ENCODE measurements at regions not wholly inside any gene's neighbourhood (a gene's known extent, or its start where the extent isn't known, plus 50 kb on each side); places are given as distances from the start of the nearest gene placed in this dataset.
A peak's percentile ranks its signal among the peaks of the same experiment; 100 is the strongest.

DNA sequence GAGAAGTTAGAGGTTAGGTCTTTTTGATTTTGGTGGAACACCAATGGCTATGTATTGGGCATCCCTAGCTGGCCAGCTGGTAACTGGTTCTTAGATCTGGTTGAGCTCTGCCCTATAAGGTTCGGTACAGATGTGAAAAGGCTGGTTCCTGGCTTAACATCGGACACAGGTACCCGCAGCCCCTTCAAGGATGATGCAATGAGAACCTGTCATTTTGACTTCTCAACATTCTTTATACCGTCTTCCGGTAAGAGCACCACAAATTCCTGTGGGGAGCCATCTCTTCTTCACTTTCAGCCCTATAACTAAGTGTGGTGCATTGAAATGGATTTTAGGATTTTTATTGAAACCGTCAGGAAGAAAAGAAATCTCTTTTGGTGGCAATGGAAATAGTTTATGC lies 222.8 kb downstream of the ADAMTS9 start:
- no peak for DNase-seq

DNA sequence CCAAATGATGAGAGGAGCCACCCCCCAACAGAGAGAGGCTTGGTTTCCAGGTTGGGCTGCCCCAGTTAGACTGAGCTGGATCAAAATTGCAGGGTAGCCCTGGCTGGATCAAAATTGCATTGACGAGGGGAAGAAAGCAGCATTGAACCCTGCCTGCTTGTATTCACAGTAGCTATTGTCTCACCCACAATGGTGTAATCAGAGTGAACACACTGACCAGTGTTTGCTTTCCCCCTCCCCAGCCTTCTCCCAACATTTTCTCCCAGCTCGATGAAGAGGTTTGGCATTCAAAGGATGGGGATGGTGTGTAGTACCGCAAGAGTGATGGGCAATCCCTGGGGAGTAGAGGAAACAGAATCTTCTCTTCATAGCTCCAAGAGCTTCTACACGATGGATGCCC lies 223.8 kb downstream of the ADAMTS9 start:
- no peak for DNase-seq

DNA sequence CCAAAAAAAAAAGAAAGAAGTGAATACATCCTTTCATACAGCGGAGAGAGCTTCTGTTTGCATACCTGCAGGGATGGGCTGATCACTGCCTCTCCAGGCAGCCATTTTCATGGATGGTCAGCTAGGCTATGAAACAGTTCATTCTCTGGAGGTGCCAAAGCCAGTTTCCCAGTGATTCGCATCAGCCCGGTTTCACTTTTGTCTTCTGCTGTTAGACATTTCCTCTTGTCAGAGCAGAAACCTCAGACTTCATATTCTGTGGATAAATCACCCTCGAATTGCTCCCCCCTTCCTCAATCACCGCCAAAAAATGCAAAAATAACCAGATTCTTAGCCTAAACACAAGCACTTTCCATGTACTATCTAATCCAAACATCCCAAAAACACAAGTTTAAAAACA lies 225.6 kb downstream of the ADAMTS9 start:
- DNase-seq: no peak

DNA sequence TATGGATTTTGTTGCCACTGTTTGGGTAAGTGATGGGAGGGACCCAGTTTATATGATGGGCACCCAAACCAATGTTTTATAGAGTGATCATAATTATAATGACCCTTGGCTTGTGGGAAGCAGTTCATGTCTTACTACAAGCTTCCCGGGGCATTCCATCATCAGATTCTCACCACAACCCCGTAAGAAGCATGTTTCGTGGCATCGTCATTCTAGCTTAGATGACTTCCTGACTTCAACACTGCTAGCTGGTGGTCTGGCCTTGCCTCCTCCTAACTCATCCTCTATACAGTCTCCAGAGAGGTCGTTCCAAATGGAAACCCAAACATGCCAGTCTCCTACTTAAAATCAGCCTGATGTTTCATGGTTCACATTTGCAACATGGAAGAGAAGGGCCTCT lies 226.9 kb downstream of the ADAMTS9 start:
- DNase-seq: no peak

DNA sequence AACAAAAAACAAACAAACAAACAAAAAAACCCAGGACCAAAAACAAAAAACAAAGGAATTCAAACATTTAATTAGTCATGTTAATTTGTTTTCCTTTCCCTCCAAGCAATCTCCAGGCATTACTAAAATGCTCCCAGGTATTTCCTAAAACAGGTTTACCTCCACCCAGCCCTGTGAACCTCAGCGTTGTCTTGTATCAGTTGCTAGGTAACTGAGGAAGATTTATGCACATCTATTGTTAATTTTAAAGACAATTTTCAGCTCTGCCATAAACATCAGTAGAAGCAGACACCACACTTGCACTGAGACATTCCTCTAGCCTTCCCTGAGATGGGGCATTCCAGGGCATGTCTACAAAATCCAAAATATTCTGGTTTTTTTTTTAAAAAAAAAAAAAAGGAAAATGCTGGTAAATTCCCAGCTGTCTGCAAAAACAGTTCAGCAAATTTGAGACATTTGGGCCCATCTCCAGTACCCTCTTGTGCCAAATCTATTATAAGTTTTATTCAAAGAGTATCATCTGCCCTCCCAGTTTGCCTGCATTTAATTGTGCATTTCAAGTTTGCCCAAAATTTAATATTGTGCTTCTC lies 227.6 kb downstream of the ADAMTS9 start:
- no peak for DNase-seq

DNA sequence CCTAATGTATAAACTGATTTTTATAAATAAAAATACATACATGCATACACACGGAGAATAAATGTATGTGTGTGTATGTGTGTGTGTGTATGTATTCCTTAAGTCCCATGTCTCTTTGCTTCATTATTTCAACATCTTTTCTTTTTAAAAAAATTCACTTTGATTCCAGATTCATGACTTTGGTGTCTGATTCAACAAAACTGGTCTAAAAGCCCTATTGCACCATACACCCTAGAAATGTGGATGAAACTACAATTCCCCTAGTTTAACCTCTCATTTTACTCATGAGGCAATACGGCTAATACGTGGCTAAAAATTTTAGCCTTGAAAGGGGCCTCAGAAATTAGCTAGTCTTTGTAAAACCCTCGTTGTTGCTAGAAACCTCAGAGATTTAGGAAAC lies 228.1 kb downstream of the ADAMTS9 start:
- DNase-seq: no peak

DNA sequence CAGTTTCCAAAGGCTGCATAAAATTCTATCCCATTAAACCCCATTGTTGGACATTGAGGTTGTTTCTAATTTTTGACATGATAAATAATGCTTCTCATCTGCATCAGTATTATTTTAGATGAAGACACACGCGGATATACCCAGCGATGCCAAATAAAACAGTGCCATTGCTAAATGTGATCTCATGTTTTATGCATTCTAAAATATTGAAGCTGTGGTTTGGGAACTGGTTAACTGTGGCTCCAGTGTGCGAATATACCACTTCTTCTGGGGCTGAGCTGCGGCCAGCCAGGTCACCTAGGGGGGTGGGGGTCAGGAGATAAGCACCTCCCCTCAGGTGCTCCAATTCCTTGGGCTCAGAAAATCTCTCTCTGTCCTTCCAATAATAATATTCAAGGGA lies 230.0 kb downstream of the ADAMTS9 start:
- no peak for DNase-seq

DNA sequence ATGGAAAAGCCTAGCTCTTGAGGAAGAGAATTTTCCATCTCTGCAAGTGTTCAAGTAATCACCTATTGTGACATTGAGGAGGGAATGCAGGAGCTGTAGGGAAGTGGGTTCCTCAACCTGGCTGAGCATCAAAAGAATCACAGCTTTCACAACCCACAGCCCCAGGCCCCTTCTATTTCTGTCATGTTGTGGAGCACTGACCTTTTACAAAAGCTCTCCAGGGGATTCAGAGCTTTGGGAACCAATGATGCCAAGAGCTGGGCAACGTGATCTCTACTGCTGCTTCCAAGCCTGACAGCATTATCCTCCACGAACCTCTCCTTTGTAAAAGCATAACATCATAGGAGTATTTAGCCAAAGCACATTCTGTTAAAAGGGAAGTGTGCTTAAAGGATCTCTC lies 231.1 kb downstream of the ADAMTS9 start:
- no peak for DNase-seq

DNA sequence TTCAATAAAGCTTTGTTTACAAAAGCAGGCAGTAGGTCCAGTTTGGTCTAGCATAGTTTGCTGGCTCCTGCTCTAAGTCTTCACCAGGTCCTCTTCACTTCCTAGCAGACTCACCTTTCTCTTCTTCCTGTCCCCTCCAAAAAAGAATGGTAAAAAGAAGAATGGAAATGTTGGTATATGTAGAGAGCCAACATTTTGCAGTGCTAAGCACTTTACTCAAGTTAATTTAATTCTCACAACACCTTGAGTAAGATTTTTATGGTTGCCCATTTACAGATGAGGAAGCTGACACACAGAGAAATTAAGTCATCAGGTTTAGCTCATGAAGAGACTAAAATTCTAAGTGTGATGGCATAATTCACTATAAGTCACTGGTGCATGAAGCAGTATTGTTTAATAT lies 230.1 kb upstream of the PRICKLE2 start:
- DNase-seq: no peak

DNA sequence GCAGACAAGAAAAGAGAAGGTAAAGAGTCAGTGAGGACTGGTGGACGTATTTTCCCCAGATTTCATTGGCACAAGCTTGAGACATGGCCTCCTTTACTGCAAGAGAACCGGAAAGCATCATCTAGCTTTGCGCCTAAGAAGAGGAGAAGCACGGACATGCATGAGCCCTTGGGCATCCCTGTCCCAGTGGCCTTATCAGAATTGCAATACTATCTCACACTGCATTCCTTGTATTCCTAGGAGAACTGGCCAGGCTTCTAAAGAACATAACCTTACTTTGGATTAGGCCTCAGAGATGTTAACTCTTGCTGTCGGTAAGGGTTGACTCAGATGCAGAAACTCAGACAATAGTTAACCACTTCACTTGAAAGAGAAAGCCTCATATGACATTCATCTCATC lies 229.5 kb upstream of the PRICKLE2 start:
- DNase-seq: no peak

DNA sequence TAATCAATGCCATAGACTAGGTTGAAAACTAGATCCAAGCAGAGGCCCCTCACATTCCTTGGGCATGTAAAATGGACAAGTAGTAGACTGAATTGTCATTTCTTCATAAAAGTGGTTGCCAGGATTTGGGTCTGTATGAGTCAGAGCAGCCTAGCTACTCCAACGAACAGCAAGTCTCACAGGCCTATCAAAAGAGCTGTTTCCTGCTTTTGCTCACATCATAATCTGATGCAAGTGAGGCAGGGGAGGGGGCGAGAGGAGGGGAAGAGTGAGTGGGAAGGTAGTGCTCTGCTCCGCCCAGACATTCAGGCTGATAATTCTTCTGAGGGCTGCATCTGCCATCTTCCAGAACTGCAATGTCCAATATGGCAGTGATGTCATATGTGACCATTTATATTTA lies 228.9 kb upstream of the PRICKLE2 start:
- DNase-seq: no peak

DNA sequence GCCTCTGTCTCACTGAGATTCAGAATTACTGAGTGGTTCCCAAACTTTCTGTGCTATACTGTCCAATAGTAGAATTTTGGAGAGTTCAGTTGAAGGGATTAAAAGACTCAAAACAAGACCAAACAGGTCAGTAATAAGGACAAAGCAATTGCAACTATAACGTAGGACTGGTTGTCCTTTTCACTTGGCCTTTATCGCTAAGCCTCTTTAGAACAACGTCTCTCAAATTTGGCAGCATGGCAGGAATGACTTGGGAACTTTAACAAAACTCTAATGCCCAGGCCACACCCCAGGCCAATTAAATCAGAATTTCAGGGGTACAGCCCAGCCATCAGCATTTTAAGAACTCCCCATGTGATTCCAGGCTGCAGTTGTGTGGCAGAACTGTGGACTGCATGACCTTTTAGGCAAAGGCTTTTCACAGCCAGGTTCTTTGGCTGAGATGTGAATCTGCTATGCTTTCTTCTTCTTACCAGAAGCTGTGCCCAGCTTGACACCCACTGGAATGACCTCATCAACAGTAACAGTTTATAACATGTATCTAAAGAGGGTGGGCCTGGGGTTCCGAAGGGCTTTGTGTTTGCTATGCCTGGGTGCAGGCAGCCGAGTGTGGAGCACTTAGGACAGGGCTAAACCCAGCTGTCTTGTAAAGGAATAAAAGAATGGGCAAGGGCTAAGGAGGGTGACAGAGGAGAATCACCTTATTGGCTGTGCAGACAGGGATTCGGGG lies 226.2 kb upstream of the PRICKLE2 start:
- no peak for DNase-seq

DNA sequence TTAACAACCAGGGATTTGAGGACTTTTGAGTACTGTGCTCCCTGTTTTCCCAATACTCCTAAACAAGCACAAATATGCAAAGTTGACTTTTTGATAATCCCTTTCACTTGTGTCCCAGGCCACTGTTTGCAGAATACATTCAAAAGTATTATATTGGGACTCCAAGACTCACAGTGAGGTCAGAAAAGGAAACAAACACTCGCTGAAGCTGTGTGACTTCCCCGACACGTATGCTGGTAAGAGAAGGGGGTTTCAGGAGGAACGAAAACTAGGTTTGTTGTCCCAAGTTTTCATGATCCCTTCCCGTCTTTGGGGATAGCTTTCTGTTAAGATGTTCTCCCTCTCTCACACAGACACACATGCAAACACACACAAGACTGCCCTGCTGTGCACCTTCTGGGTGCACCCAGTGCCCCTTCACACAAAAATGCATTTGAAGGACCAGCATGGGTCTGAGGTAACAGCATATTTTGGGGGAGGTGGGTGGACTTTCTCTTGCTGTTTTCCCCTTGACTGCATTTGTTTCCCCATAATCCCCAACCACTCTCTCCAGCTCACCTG lies 225.2 kb upstream of the PRICKLE2 start:
- no peak for DNase-seq

DNA sequence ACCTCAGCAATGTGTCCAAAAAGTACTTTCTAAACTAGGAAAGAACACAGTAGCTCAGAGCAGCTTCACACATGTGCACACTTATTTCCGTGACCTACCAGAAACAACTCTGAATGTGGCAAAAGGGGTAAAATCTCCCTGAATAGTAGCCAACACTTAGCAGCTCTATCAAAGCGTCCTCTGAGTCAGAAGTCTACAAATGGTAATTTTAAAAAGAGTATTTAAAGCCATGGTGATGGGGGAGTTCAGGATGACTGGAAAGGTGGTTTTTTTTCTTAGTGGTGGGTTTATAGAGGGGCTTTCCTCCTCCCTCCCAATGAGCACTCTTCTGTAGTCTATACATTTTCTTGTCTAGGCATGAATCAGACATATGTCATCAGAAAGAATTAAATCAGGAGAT lies 223.8 kb upstream of the PRICKLE2 start:
- no peak for DNase-seq

DNA sequence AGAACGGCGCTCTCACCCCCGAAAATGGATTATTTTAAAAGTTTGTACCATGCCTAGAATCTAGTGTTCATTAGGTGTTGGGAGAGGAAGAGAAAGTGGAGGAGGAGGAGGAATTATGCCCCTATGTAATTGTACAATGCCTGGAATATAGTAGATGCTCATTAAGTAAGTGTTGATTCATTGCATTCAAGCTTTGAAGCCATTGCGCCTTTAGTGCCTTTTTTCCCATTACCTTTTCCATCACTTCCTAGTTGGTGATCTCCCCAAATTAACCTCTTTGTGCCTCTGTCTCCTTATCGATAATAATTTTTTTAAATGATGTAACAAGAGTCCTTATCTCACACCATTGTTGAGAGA lies 220.7 kb upstream of the PRICKLE2 start:
- no peak for DNase-seq

DNA sequence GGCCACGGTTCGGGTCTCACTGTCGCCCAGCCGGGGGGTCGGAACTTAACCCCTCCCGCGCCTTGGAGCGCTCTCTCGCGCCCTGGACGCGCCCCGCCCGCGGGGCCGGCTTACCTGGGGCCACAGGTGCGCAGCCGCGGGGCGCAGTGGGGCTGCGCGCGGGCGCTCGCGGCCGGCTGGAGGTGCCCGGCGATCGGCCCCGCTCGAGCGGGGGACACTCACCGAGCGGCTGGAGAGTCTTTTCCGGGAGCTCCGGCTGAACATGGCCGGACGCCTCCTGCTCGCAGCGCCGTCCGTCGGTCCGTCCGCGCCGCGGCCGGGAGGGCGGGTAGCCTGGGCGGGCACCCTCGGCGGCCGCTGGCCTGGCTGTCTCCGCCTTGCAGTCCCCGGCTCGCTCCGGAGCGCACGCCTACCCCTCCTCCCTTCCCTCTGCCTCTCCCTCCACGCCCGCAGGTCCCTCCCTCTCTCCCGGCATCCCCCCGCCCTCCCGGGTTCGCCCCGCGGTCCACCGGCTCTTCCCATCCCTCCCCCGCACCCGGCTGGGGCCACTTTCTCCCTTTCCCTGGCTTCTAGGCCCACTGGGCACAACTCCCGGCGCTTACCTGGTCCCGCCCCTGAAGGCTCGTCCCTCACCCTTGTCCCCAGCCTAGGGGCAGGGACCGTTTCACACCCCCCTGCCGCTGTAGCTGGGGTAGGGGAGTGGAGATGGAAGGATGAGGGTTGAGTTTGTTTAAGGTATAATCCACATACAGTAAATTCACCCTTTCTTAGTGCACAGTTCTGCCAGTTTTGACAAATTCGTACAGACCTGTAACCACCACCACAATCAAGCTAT lies 220.1 kb upstream of the PRICKLE2 start:
- peak; percentile 20 for DNase-seq

DNA sequence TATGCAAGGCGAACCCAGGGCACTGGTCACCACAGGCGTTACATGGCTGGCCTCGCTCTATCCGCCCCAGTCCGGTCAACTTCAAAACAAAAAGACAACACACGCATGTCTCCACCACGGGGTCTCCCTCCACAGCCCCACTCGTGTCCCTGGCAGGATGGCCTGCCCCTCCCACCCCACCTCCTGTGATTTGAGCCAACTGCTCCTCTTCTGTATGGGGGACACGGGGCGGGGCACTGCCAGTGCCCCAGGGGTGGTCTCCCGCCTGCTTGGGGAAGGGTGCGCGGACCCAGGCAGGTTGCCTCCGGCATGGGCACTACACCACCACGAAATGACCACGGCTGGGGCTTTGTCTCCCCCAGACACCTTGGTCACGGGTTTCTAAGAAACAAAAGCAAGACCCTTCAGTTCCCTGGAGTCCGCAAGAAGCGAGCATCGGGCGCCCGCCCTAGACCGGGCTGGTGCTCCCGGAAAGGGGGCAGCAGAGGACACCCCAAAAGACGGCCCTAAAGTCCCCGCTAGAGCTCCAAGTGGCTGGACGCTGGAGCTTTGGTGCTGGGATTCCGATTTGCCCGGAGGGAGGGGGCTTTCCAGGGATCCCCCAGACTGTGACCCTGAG lies 219.3 kb upstream of the PRICKLE2 start:
- DNase-seq: no peak

DNA sequence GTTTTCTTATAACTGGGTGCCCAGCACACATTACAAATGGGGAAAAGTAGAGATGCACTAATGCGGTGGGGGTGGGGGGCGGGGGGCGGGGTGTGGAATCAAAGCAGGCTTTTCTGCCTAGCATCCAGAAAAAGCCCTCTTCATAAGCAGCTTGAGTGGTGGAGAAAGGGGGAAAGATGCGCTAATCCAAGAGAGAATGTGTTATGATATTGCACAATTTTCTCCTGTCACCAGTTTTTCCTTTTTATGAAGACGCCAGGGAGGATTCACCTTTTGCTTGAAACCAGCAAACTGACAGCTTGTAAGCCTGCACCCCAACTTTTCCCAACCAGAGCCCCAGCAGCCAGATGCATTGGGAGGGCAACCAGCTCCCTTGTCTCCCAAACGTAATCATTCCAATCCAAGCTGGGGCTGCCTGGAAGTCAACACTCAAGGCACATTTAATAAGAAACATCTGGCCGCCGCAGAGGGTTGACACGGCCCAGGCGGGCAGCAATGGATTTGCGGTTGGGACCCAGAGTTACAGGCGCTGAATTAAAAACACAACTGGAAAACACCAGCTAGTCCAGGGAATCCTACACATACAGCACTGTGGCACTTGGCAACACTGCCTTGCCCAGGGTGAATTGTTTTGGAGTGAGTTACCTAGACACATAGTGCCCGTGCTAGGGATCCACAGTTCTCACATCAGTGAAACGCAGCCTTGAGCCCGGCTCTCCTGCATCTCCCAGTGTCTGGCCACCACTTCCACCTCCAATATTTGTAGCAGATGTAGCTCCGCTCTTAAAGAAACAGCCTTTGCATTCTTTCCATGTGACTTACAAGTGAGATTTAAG lies 218.5 kb upstream of the PRICKLE2 start:
- no peak for DNase-seq

DNA sequence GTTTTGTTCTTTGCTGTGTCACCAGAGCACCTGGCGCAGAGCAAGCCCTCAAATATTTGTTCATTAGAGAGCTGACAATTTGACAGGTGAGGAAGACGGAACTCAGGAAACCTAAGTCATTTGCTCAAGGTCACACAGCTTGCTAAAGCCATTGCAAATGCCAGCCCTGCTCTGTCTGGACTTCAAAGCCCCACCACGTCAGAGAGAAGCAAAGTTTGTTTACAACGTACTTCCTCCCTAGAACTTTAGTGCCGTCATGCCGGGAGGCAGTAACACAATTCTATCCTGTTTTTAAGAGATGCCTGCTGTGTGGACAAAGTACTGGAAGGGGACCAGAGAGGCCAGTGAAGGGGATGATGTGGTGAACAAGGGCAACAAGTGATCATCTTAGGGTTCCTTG lies 216.6 kb upstream of the PRICKLE2 start:
- DNase-seq: no peak

DNA sequence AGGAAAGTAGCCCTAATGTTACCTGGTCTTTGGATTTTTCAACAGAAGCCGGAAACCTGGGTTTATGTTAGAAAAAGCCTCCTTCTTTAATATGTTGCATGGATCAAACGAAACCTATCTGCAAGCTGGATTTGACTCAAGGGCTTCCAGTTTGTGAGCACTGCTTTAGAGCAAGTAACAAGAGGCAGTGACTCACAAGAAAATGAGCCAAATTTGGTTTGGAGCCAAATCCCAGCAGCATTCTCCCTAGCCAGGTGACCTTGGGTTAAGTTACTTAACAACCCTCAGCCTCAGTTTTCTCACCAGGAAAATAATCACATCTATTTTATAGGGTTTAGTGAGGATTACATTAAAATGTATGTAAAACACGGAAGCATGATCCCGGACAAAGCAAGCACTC lies 215.2 kb upstream of the PRICKLE2 start:
- DNase-seq: no peak

DNA sequence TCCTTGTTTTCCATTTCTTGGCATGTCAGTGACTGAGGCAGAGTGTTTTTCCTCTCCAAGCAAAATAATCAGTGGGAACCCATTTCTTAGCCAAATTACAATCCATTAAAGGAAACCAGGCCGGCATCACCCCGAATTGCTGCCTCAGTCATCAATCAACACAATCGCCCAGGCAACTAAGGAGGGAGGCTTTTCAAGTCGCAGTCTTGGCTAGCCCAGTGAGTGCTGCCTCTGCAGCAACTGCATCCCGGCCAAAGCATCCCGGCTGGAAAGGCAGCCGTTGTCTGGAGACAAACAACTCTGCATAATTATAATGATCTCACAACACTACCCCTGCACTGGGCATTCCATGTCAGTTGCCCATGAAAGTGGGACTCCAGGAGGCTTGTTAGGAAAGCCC lies 213.5 kb upstream of the PRICKLE2 start:
- DNase-seq: no peak

DNA sequence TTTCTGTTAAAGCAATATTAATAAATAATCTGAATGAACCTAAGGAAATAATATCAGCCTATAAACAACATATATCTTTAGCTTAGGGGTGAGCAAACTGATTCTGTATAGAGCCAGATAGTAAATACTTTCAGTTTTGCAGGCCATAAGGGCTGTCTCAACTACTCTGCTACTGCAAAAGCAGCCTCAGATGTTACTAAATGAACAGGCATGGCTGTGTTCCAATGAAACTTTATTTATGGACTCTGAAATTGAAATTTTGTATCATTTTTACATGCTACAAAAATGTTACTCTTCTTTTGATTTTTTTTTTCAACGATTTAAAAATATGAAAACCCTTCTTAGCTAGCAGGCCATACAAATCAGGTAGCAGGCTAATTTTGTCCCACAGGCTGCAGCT lies 212.8 kb upstream of the PRICKLE2 start:
- no peak for DNase-seq

DNA sequence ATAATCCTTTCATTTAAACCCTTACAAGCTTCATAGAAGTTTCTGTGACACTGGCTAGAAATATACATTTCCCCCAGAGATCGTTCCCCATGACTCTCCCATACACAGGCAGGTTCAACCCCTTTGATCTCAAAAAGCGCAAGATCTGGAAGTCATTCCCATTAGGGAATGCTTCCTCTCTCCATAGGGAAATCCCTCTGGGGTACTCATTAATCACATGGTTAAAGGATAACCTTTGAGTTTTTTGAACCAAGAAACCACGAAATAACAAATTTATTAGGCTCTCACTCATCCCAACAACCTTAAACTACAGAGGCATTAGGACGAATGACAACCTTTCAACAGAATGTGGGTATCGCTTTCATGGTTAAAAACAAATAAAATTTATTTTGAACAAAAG lies 211.9 kb upstream of the PRICKLE2 start:
- no peak for DNase-seq

Measured in NCI-H526 treated with DMSO at 0.1 percent for 48 hours (cell line).